NCI-H1092 (cell line): ENCODE measurements at regions not wholly inside any gene's neighbourhood (a gene's known extent, or its start where the extent isn't known, plus 50 kb on each side); places are given as distances from the start of the nearest gene placed in this dataset.

Experiments used
- DNase-seq: peaks from one replicate; lab custom pipeline; 2025; lab: John Stamatoyannopoulos, UW

DNA sequence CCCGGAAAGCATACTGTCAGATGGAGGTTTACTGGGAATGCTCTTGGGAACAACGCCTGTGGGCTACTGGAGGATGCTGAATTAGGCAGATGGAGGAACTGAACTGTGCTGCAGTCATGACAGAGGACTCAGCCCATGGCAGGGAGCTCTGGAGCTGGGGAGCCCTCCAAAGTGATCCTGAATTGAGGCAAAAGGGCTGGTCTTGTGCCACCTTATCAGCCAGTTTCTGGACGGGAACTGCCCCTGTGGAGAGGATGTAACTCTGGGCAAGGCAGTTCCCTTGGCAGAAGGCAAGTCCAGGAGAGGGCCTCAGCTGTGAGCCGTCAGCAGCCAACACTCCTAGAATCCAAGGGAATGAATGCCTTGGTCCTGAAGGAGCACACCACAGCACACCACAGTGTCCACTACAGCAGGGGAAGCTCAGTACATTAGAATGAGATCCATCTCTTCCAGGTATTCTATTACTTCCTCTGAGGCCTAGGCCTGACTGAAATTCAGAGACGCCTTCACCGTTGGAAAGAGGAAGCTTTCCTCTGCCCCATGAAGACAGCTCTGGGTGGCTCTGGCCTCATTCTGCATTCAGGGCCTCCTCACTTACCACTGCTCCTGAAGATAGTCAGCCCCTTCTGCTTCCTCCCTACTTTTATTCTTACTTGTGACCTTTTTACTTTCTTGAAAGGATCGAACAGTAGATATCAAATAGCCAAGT, 139.6 kb upstream of the GPR26 start:
- DNase-seq, result no peak

GRCh38 chr10:123527151-123527550, 139.0 kb upstream of the GPR26 start:
- DNase-seq, result no peak

- DNase-seq, result no peak
Measured at GRCh38 chr10:123529146-123529760, 136.9 kb upstream of the GPR26 start.

- no peak for DNase-seq
Measured at GRCh38 chr10:123530166-123530870, 135.8 kb upstream of the GPR26 start.

- no peak for DNase-seq
Measured at GRCh38 chr10:123535386-123535785, 130.8 kb upstream of the GPR26 start.

GRCh38 chr10:123536176-123536845, 129.8 kb upstream of the GPR26 start:
- DNase-seq, result no peak

GRCh38 chr10:123537188-123537961, 128.8 kb upstream of the GPR26 start:
- no peak for DNase-seq

DNA sequence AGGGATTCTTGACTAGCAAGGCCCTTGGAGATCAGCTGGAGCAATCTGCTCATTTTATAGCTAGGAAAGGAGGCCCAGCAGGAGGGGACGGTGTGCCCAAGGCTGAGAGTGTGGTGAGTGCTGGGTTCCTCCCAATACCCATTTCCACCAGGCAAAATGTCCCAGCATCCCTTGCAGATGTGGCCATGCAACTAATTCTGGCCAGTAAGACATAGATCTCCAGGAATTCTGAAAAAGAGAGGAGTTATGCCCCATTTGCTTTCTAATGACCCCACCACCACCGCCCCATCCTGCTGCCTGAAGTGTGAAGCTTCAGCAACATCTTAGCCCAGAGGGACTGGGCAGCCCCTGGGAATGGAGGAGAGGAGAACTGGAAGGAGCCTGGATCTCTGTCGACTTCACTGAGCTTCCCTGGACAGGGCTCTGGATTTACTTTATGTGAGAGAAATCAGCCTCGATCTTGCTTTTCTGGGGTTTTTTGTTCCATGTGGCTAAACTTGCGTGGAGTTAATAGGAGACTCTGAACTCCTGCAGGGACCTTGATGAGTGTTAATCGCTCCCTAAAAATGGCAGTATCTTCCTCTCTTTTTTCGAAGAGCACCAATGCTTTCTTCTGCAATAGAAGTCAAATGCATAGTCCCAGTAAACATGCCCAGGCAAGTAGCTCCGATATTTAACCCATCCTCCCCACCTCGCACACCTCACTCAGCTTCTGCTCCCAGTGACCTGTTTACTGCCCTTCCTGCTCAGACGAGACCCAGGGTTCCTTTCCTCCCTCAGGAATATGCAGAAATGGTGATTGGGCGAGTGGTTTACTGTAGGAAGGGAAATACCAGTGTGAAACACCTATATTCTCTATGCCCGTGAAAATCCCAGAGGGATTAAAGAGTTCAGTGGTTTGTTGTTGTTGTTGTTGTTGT, 127.5 kb upstream of the GPR26 start:
- no peak for DNase-seq

DNA sequence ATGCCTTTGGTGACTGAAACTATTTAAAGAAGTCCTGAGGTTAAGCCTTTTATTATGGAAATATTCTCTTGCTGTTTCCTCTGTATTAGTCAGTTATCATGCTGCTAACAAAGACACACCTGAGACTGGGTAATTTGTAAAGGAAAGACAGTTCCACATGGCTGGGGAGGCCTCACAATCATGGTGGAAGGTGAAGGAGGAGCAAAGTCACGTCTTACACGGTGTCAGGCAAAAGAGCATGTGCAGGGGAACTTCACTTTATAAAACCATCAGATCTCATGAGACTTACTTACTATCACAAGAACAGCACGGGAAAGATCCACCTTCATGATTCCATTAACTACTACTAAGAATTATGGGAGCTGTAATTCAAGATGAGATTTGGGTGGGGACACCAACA, 121.2 kb upstream of the GPR26 start:
- no peak for DNase-seq

- DNase-seq, result no peak
Measured at GRCh38 chr10:123548770-123549169, 117.4 kb upstream of the GPR26 start.

DNA sequence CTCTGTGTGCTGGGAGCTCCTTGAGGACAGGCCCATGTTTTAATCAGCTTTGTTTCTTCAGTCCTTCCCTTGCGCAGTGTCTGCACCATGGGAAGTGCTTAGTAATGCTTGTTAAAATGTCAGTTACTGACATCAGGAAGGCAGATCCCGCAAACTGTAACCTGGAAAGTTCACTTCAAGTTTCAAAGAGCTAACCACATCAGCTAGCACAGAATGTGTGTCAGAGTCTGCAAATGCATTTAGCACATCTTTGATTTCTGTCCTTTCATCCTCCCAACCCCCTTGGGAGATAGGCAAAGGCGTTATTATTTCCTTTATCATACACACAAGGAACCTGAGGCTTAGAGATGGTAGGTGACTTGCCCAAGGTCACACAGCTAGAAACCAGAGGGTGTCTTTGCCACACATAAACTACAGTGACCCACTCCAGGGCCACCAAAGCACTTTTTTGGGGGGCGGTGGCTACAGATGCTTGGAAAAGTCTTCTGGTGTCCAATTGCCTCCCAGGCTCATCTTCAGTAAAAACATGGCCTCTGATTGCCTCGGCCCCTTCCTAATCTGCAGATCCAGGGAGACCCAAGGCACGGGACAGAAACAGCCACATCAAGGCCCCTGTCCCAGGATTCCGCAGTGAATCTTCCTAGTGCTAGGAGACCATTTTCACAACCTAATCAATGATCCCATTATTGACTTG, 116.2 kb upstream of the GPR26 start:
- DNase-seq, result no peak

DNA sequence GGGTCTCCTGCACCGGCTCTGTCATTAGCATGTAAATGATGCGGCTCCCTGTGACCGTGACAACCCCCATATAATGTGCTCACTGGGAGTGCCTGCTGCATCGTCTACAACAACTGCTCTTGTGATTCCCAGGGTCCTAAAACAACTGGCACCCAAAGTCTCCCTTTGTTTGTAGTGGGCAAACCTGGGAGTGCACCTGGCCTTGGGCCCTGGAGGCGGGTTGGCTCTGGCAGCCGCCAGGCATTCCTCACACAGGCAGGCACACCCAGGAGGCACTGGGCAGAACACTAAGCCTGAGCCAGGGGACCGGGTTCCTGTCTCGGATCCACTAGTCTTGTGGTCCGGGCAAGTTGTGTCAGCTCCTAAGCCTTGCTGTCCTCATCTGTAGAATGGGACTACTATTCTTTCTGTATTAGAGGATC, 115.5 kb upstream of the GPR26 start:
- DNase-seq, result no peak

- DNase-seq, result no peak
Measured at GRCh38 chr10:123551259-123551658, 114.9 kb upstream of the GPR26 start.

GRCh38 chr10:123552760-123553554, 113.2 kb upstream of the GPR26 start:
- DNase-seq, result no peak

GRCh38 chr10:123553810-123554430, 112.2 kb upstream of the GPR26 start:
- DNase-seq, result no peak

DNA sequence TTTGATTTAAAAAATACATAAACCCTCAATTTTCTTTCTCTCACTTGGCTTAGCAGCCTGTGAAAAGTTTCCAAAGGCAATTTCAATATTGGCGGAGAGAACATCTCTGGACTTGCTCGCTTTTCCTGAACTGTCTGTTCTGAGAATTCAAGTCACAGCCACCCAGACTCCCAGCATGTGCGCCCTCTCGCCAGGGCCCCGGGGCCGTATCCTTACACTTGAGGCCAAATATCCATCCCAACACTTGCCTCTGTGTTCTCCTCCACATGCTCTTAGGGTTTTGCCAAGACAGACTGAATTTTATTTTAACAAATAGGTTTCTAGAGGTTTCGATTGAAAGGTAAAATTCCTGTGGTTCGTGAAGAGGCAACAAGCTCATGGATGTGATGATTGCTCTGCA, 111.5 kb upstream of the GPR26 start:
- no peak for DNase-seq

- no peak for DNase-seq
Measured at GRCh38 chr10:123555616-123556015, 110.5 kb upstream of the GPR26 start.

- DNase-seq, result no peak
Measured at GRCh38 chr10:123556049-123556448, 110.1 kb upstream of the GPR26 start.

DNA sequence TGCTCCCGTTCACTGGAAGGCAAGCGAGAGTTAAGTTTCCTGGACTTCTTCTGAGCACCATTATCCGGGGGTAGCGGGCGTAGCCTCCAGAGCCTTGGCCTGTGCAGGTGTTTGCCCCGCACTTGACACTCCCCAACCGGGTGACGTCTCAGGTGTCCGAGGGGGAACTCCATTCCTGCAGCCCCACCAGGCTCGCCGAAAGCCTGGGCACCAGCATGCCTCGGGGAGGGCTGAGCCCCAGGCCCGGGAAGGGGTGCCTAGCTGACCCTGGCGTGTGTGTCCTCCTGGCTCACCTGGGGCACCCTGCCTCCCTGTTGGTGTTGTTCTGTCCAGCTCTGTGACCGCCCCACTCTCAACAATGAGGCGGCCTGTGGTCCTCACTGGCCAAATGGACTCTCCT, 109.4 kb upstream of the GPR26 start:
- DNase-seq, result no peak
